GM18868 (cell line): ENCODE measurements at regions not wholly inside any gene's neighbourhood (a gene's known extent, or its start where the extent isn't known, plus 50 kb on each side); places are given as distances from the start of the nearest gene placed in this dataset.

Source experiments
- ATAC-seq: cut with Tn5 transposase; IDR thresholded peaks from one replicate; pipeline ENCODE4 v1.9.1; 2021; ENCODE audit warnings: mild to moderate bottlenecking, moderate library complexity; ENCODE audit not compliant: unreplicated experiment

GRCh38 chr21:15508554-15508953, 221.2 kb upstream of the USP25 start:
- ATAC-seq = no peak

- peak; percentile 99 for ATAC-seq
These were observed 215.5 kb upstream of the USP25 start for GRCh38 chr21:15514073-15514946.

GRCh38 chr21:15515908-15516307, 213.9 kb upstream of the USP25 start:
- no peak for ATAC-seq

- no peak for ATAC-seq
These were observed 212.4 kb upstream of the USP25 start for GRCh38 chr21:15517394-15517793.

DNA sequence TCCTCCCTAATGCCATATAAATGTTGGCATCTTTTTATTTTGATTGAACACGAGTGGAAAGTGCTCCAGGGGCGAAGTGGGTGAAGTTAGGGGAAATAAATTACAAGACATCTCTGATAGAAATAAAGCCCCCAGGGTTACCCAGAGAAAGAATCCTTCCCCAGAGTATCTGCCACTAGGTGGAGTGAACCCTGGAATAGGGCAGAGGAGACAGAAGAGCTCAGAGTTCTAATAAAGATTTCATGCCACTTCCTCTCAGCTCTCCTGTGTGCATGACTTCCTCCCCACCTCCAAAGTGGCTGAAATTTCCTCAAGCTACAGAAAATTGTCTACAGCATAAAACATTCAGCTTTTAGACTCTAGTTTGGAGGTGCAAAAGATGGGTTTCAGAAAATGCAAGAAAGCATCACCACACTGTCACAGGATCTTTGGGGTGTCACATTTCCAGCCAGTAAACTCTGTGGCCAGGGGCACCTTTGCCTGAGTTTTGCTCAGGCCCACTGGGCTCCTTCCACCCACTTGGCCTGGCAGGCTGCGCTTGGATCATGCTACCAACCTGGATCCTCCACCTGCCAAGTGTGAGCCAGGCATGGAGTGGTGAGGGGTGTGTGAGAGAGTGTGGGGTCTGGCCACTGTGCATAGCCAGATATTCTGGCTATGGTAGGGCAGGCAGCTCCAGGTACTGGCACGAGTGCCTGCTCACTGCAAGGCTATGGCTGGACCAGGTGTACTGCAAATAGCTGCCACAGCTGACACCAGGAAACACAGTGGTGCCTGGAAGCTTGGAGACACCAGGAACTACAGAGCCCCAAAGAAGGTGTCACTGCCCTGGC, 208.8 kb upstream of the USP25 start:
- peak; percentile 43 for ATAC-seq

- ATAC-seq = no peak
These were observed 208.2 kb upstream of the USP25 start for GRCh38 chr21:15521644-15522001.

DNA sequence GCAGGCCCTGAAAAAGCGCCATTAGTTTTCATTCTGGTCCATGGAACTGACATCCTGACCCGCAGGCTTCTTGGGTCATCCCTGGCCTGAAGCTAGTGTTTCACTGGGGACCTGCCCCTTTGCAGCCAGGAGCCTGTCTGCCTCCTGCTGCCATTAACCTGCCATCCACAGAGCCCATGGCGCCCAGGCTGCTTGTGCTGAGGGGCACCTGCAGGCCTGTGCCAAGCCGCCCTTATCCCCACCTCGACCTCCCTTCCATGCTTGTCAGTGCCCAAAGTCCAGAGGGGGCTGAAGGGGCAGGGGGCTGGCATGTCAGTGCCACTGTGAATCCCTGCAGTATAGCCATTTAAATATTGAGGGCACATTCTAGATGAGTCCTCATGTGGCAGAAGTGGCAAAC, 207.6 kb upstream of the USP25 start:
- ATAC-seq = no peak

DNA sequence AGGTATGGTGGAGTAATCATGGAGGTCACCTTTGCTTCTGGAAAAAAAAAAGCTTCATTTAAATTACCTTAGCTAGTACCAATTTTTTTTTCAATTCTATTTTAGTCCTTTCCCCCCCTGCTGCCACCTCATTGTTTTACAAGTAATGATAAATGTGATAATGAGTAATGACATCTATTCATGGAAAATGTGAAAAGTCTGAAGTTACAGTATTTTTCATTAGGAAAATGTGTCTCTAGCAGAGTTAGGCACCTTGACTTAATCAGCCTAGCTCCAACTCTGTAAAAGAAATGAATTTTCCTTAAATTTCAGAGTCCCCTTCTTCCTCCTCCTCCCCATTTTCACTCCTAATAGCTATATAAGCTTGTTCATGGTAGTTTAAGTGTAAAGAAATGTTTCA, 204.9 kb upstream of the USP25 start:
- no peak for ATAC-seq

DNA sequence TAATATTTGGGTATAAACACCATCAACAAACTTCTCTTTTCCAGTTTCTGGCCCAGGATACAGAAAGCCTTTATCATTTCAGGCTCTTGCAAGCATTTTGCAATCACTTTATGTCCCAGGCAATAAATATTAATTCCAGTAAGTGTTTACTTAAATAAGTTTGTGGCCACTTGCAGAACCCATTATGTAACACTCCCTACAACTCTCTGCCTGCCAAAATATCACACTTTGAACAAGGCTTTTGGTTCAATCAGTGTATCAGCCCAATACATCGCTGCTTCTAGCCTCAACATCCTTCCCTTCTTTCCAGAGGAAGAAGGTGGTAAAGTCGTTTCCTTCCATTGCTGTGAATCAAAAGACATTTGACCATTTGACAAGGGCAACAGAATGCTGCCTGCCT, 203.0 kb upstream of the USP25 start:
- ATAC-seq = no peak

DNA sequence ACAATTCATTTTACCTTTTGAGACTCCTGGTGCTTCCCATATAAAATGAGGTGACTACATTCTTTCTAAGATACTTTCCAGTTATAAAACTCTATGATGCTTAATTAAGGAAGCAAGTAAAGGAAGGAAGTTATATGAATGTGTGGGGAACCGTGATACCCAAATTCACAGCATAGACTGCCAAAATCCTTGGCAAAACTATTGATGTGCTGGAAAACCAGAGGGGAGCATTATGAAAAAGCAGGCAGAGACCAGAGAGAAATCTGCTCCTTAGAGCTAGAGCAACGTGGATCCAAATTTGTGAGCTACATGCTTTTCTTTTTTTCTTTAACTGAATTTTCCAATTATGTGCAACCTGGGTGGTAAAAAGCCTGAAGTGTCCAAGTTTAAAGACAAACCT, 201.4 kb upstream of the USP25 start:
- no peak for ATAC-seq

- no peak for ATAC-seq
These were observed 197.8 kb upstream of the USP25 start for GRCh38 chr21:15531986-15532385.

GRCh38 chr21:15533618-15534017, 196.2 kb upstream of the USP25 start:
- no peak for ATAC-seq

DNA sequence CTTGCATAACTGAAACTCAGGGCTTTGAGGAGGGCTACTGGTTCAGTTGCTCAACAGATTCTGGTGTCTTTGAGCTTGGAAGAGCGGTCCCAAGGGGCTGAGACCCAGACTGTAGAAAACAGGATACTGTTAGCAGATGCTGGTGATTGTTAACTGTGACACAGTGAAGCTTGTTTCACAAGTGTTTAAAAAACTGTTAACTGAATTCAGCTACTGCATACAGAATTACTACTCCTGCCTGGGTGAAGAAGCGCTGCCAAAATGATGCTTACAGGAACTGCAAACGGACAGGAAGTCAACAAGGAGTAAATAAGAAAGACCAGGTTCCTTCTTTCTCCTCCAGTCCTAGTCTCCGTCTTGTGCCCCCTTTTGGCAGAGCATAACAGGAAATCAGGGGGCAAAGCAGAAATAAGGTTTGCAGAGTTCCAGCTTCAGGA, 195.3 kb upstream of the USP25 start:
- no peak for ATAC-seq

DNA sequence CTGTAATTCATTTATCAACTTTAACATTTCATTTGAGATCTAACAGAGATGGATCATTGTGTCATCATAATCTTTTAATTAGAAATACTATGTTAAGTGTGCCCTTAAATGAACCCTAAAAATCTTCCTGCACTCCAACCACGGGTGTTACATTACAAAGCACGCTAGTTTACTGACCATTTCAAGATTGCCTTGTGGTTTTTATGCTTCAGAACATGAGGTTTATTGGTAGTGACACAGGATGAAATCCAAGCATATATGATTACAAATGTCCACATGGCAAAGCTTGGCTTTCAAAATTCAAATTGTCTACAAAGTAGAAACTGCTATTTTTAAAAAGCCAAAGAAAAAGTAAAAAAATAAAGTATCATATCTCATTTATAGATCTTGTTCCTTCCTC, 190.4 kb upstream of the USP25 start:
- no peak for ATAC-seq

GRCh38 chr21:15543473-15543872, 186.3 kb upstream of the USP25 start:
- ATAC-seq = no peak

DNA sequence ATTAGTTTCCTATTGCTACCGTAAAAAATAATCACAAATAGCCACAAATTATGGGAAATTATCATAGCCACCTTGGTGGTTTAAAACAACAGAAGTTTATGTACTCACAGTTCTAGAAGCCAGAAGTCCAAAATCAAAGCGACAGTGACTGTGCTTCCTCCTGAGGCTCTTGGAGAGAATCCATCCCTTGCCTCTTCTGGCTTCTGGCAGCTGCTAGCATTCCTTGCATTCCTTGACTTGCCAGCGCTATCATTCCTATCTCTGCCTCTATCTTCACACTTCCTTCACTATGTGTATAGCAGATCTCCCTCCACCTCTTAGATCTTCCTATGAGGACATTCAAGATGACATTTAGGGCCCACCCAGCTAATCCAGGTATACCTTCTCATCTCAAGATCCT, 180.1 kb upstream of the USP25 start:
- no peak for ATAC-seq

GRCh38 chr21:15552914-15553494, 176.8 kb upstream of the USP25 start:
- no peak for ATAC-seq

GRCh38 chr21:15557925-15558324, 171.9 kb upstream of the USP25 start:
- ATAC-seq = no peak

DNA sequence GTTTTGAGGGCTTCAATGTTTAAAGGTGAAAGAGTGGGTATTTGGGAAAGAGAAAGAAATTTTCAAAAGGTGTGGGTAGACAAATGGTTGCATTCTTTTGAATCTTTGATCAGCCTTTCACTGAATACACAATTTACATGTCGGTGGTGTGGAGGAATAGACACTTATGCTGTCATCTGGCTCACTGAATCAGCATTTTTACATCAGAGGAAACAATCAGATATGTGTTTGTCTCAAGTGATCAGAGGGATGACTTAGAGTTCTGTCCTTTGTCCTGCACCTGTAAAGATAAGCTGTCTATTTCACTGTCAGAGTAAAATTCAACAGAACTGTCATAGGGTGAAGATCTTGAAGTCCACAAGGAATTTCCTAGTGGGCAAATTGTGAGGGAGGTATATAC, 170.9 kb upstream of the USP25 start:
- no peak for ATAC-seq

- no peak for ATAC-seq
These were observed 170.1 kb upstream of the USP25 start for GRCh38 chr21:15559660-15560059.

DNA sequence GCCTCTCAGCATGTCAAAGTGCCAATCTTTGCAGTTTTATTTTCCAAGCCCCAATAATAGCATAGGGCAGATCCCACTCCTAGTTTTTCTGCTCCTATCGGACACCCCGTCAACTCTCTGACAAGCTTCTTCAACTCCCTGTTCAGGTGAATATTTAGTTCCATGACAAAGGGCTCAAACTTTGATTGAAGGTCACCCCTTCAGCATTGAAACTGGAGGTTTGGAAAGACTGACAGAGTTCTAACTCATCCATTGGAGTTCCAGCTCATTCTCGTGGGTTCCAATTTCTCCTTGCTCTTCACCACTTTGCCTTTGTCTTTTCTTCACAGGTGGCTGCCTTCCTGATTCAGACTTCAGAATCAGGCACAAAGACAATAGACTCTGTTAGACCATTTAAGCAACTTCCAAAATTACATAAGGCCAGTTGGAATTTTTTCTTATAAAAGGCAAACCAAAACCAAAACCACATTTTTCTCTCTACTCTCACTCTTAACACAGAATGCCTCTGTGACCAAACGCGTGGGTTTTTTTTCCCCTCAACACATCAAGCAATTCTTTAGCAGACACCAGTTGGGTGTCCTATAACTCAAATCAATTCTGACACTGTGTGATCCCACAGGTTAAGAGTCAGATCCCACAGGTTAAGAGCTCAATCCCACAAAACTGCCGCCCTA, 169.3 kb upstream of the USP25 start:
- no peak for ATAC-seq
